BJ (cell line): ENCODE measurements at regions not wholly inside any gene's neighbourhood (a gene's known extent, or its start where the extent isn't known, plus 50 kb on each side); places are given as distances from the start of the nearest gene placed in this dataset.
"Not testable (repeated sequence)": the region's sequence is repeated elsewhere in the genome, so short reads cannot be mapped to it uniquely, and the experiment has no call there.

Source experiments
- CTCF ChIA-PET: fragments of 350-600 bp; formaldehyde crosslinking; extraction: SDS; loops from one replicate; lab custom pipeline; 2021; ENCODE audit warnings: antibody characterized with exemption, inconsistent platforms; lab: Yijun Ruan, JAX
- POLR2A ChIA-PET: fragments of 300-600 bp; sonication (Branson Sonifier 250); formaldehyde crosslinking; extraction: SDS; loops from one replicate; lab custom pipeline; 2021; ENCODE audit warnings: antibody characterized with exemption; lab: Charles Lee
- DNase-seq: peaks from one replicate; pipeline ENCODE4 v3.0.0-alpha.2; 2011; ENCODE audit warnings: low read depth
- H3K27me3 ChIP-seq: 2 replicates; pipeline ENCODE4 v1.6.0; 2011; ENCODE audit warnings: low read length; ENCODE audit not compliant: control insufficient read depth, insufficient read depth
- H3K36me3 ChIP-seq: 2 replicates; pipeline ENCODE4 v1.5.1; 2011; ENCODE audit warnings: low read length; ENCODE audit not compliant: control insufficient read depth, insufficient read depth
- H3K4me3 ChIP-seq: 2 replicates; pipeline ENCODE4 v1.5.1; 2011; ENCODE audit warnings: low read depth, mild to moderate bottlenecking, control low read depth, low read length
- CTCF ChIP-seq: IDR thresholded peaks from 2 replicates; pipeline ENCODE4 v1.5.1; 2011; ENCODE audit warnings: low read depth, mild to moderate bottlenecking, control low read depth, inconsistent platforms, low read length, moderate library complexity; ENCODE audit not compliant: insufficient read depth

- no peak for DNase-seq
- H3K27me3 ChIP-seq: no peaks in the 10 kb centered on the region
- ChIA-PET CTCF (interaction anchor here (1.4 kb wide), 1 partner anchor 14 kb away, joined by 5 read pairs; no protein-coding TSS in a partner anchor), POLR2A (no interaction called here)
- no peaks in the 10 kb centered on the region for H3K36me3 ChIP-seq
- no peak for TF ChIP-seq CTCF
- H3K4me3 ChIP-seq: no peak overlapping the region
These were observed 65.7 kb upstream of the PPM1B start for GRCh38 chr2:44102790-44103562.

- CTCF ChIA-PET: no interaction called here
These were observed 65.0 kb upstream of the PPM1B start for GRCh38 chr2:44103639-44104038.

GRCh38 chr2:44104855-44105271, 63.8 kb upstream of the PPM1B start:
- ChIA-PET POLR2A (no interaction called here), CTCF (interaction anchor here (0.7 to 1.4 kb wide), 2 partner anchors 18 to 25 kb away, joined by 3 to 4 read pairs; no protein-coding TSS in a partner anchor)
- no peak for TF ChIP-seq CTCF
- Histone ChIP-seq H3K36me3 (no peaks in the 10 kb centered on the region), H3K4me3 (no peak overlapping the region), H3K27me3 (no peaks in the 10 kb centered on the region)
- no peak for DNase-seq

More at GRCh38 chr2:44103639-44104038, 65.0 kb upstream of the PPM1B start:
- POLR2A ChIA-PET: no interaction called here
- H3K27me3 ChIP-seq: no peaks in the 10 kb centered on the region
- no peak for TF ChIP-seq CTCF
- no peak overlapping the region for H3K4me3 ChIP-seq
- H3K36me3 ChIP-seq: no peaks in the 10 kb centered on the region
- no peak for DNase-seq

- H3K27me3 ChIP-seq, POLR2A ChIA-PET, DNase-seq, CTCF ChIA-PET, H3K36me3 ChIP-seq, H3K4me3 ChIP-seq: not testable (repeated sequence)
These were observed 62.2 kb upstream of the PPM1B start for GRCh38 chr2:44106509-44106908.

- ChIA-PET CTCF (no interaction called here), POLR2A (interaction anchor here (0.6 kb wide), 1 partner anchor 61 kb away, joined by 4 read pairs; no protein-coding TSS in a partner anchor)
- no peak for DNase-seq
These were observed 61.5 kb upstream of the PPM1B start for GRCh38 chr2:44107086-44107740.

More at GRCh38 chr2:44107086-44107740, 61.5 kb upstream of the PPM1B start:
- no peak for TF ChIP-seq CTCF
- H3K4me3 ChIP-seq: no peak overlapping the region
- no peaks in the 10 kb centered on the region for H3K27me3 ChIP-seq
- no peaks in the 10 kb centered on the region for H3K36me3 ChIP-seq
